Gastroesophageal sphincter (tissue), 4 donors: ENCODE measurements at regions not wholly inside any gene's neighbourhood (a gene's known extent, or its start where the extent isn't known, plus 50 kb on each side); places are given as distances from the start of the nearest gene placed in this dataset.

Experiments used
- ATAC-seq: fragments of 150-250 bp; one replicate; pipeline ENCODE4 v1.9.1; 2016; ENCODE audit warnings: mild to moderate bottlenecking, moderate library complexity
- H3K27ac ChIP-seq, 4 donors: fragments of 200-600 bp; sonication (generic) in 3 of 4; 1 replicate in 3 of 4; 2 replicates in 1 of 4; pipeline ENCODE4 v1.5.1; 2016 to 2019
- H3K27me3 ChIP-seq: fragments of 200-600 bp; sonication (generic); one replicate; pipeline ENCODE4 v1.5.1; 2019
- H3K36me3 ChIP-seq, 2 donors: fragments of 200-600 bp; sonication (generic); one replicate each; pipeline ENCODE4 v1.5.1; 2019; ENCODE audit warnings: control low read depth in 1 of 2
- H3K4me1 ChIP-seq, 3 donors: fragments of 200-600 bp; sonication (generic); 1 replicate in 2 of 3; 2 replicates in 1 of 3; pipeline ENCODE4 v1.5.1; 2016 to 2019; ENCODE audit warnings: control low read depth in 2 of 3
- H3K4me3 ChIP-seq, 2 donors: fragments of 200-600 bp; sonication (generic); one replicate each; pipeline ENCODE4 v1.5.1; 2019; ENCODE audit warnings: mild to moderate bottlenecking in 1 of 2, moderate library complexity in 1 of 2
- H3K9me3 ChIP-seq, 3 donors: fragments of 200-600 bp; sonication (generic); one replicate each; pipeline ENCODE4 v1.5.1; 2017 to 2019; ENCODE audit warnings: control low read depth in 2 of 3
- CTCF ChIP-seq, 4 experiments: fragments of 200-600 bp in 2 of 4; fragments of 450-650 bp in 2 of 4; sonication (generic) in 1 of 4; IDR thresholded peaks; one replicate each; pipeline ENCODE4 v1.5.1; 2017 to 2019; ENCODE audit warnings: antibody characterized with exemption in 4 of 4, mild to moderate bottlenecking in 2 of 4, moderate library complexity in 2 of 4
- EP300 ChIP-seq: sonication (generic); formaldehyde crosslinking; IDR thresholded peaks from one replicate; pipeline ENCODE4 v1.6.1; 2017; ENCODE audit warnings: antibody characterized with exemption, mild to moderate bottlenecking
- POLR2A ChIP-seq, 2 donors: fragments of 450-650 bp; IDR thresholded peaks; one replicate each; pipeline ENCODE4 v1.6.1; 2017; ENCODE audit warnings: antibody characterized with exemption in 2 of 2, mild to moderate bottlenecking in 2 of 2, moderate library complexity in 1 of 2
- POLR2AphosphoS5 ChIP-seq: sonication (generic); formaldehyde crosslinking; IDR thresholded peaks from one replicate; pipeline ENCODE4 v1.6.1; 2017; ENCODE audit warnings: antibody characterized with exemption
- WGBS, 2 donors: methylation state at CpG; one replicate each; pipeline ENCODE4 v1.1.5; 2018; ENCODE audit warnings: low coverage in 1 of 2; 5-methylcytosine and 5-hydroxymethylcytosine counted together

GRCh38 chr7:47078241-47078640, 503.7 kb downstream of the TNS3 start:
- Histone ChIP-seq H3K27ac (no peak overlapping the region), H3K36me3 (no peaks in the 10 kb centered on the region), H3K27me3 (no peaks in the 10 kb centered on the region), H3K9me3 (no peaks in the 10 kb centered on the region), H3K4me1 (peaks cover 3 to 13% (median 3%) of the 10 kb centered on the region in 3 donors), H3K4me3 (no peak overlapping the region)
- no peak for ATAC-seq
- TF ChIP-seq EP300 (no peak), POLR2AphosphoS5 (no peak), CTCF (IDR thresholded peaks at IDR 0.05) (no peak), POLR2A (IDR thresholded peaks at IDR 0.05) (no peak)
- 80 to 94% methylated on average over 2 of the region's 2 CpGs for WGBS, 2 donors

- 20 to 22% methylated on average over 1 of the region's 2 CpGs for WGBS, 2 donors
- ATAC-seq = no peak
- Histone ChIP-seq H3K36me3 (no peaks in the 10 kb centered on the region), H3K9me3 (no peaks in the 10 kb centered on the region), H3K4me1 (peaks cover 3 to 13% (median 3%) of the 10 kb centered on the region in 3 donors), H3K27ac (no peak overlapping the region), H3K4me3 (no peak overlapping the region), H3K27me3 (no peaks in the 10 kb centered on the region)
- TF ChIP-seq CTCF (IDR thresholded peaks at IDR 0.05) = no peak
- TF ChIP-seq EP300 = no peak
- TF ChIP-seq POLR2AphosphoS5 = no peak
- TF ChIP-seq POLR2A (IDR thresholded peaks at IDR 0.05) = no peak
These were observed 507.2 kb downstream of the TNS3 start for GRCh38 chr7:47074702-47075153.

GRCh38 chr7:47073284-47073683, 508.6 kb downstream of the TNS3 start:
- Histone ChIP-seq H3K27me3 (no peaks in the 10 kb centered on the region), H3K36me3 (no peaks in the 10 kb centered on the region), H3K9me3 (no peaks in the 10 kb centered on the region), H3K4me3 (no peak overlapping the region), H3K27ac (no peak overlapping the region), H3K4me1 (peaks cover 3 to 13% (median 3%) of the 10 kb centered on the region in 3 donors)
- ATAC-seq = no peak
- 89 to 90% methylated on average over 2 to 6 of the region's 7 CpGs for WGBS, 2 donors
- TF ChIP-seq EP300 = no peak
- no peak for TF ChIP-seq CTCF (IDR thresholded peaks at IDR 0.05)
- TF ChIP-seq POLR2AphosphoS5 = no peak
- no peak for TF ChIP-seq POLR2A (IDR thresholded peaks at IDR 0.05)

- WGBS, 2 donors = 73 to 83% methylated on average over 3 of the region's 3 CpGs
- no peak for ATAC-seq
- no peak overlapping the region for H3K4me3 ChIP-seq
- H3K27me3 ChIP-seq = no peaks in the 10 kb centered on the region
- H3K4me1 ChIP-seq = peaks cover 3 to 13% (median 3%) of the 10 kb centered on the region in 3 donors
- TF ChIP-seq CTCF (IDR thresholded peaks at IDR 0.05) (no peak), POLR2A (IDR thresholded peaks at IDR 0.05) (no peak), POLR2AphosphoS5 (no peak), EP300 (no peak)
- H3K36me3 ChIP-seq = no peaks in the 10 kb centered on the region
- H3K27ac ChIP-seq = no peak overlapping the region
- no peaks in the 10 kb centered on the region for H3K9me3 ChIP-seq
These were observed 510.0 kb downstream of the TNS3 start for GRCh38 chr7:47071866-47072265.

GRCh38 chr7:47069385-47070076, 512.4 kb downstream of the TNS3 start:
- Histone ChIP-seq H3K27me3 (no peaks in the 10 kb centered on the region), H3K36me3 (no peaks in the 10 kb centered on the region), H3K27ac (no peak overlapping the region), H3K4me1 (peaks cover 0 to 4% (median 0%) of the 10 kb centered on the region in 3 donors), H3K9me3 (no peaks in the 10 kb centered on the region), H3K4me3 (no peak overlapping the region)
- 83 to 92% methylated on average over 10 to 11 of the region's 15 CpGs for WGBS, 2 donors
- no peak for TF ChIP-seq CTCF (IDR thresholded peaks at IDR 0.05)
- no peak for TF ChIP-seq EP300
- TF ChIP-seq POLR2AphosphoS5 = no peak
- TF ChIP-seq POLR2A (IDR thresholded peaks at IDR 0.05) = no peak
- ATAC-seq = no peak
